NB4 (cell line): ENCODE measurements at regions not wholly inside any gene's neighbourhood (a gene's known extent, or its start where the extent isn't known, plus 50 kb on each side); places are given as distances from the start of the nearest gene placed in this dataset.

Source experiments
- CTCF ChIP-seq: IDR thresholded peaks from one replicate; pipeline ENCODE4 v1.5.1; 2012; ENCODE audit warnings: low read depth, low read length
- MAX ChIP-seq: IDR thresholded peaks from 2 replicates; pipeline ENCODE4 v1.6.1; 2011; ENCODE audit warnings: low read depth, low read length
- MYC ChIP-seq: IDR thresholded peaks from 2 replicates; pipeline ENCODE4 v1.6.1; 2011; ENCODE audit warnings: low read depth, low read length
- POLR2A ChIP-seq: IDR thresholded peaks from 2 replicates; pipeline ENCODE4 v1.6.1; 2011; ENCODE audit warnings: mild to moderate bottlenecking; ENCODE audit not compliant: insufficient read length; ENCODE audit errors: extremely low read depth

GRCh38 chr14:34266344-34266743 lies 195.7 kb downstream of the SPTSSA start:
- TF ChIP-seq CTCF, result no peak
- no peak for TF ChIP-seq POLR2A
- TF ChIP-seq MYC, result no peak
- no peak for TF ChIP-seq MAX
